GM12872 (cell line): ENCODE measurements at regions not wholly inside any gene's neighbourhood (a gene's known extent, or its start where the extent isn't known, plus 50 kb on each side); places are given as distances from the start of the nearest gene placed in this dataset.

Source experiments
- TF ChIP-seq, protein P1 (sequence below): IDR thresholded peaks from 3 replicates; pipeline ENCODE4 v1.5.1; 2011; ENCODE audit warnings: low read depth, mild to moderate bottlenecking, low read length, moderate library complexity; ENCODE audit not compliant: insufficient read depth

DNA sequence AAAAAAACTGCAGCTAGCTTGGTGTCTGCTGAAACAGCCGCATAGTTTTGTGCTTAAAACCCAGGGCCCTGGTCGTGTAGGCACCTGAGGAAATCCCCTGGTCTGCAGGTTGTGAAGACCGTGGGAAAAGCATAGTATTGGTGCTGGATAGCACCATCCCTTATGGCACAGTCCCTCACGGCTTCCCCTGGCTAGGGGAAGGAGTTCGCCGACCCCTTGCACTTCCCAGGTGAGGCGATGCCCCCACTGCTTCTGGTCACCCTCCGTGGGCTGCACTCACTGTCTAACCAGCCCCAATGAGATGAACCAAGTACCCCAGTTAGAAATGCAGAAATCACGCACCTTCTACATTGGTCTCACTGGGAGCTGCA, 1105.1 kb downstream of the STPG2 start:
- TF ChIP-seq, protein P1, sequence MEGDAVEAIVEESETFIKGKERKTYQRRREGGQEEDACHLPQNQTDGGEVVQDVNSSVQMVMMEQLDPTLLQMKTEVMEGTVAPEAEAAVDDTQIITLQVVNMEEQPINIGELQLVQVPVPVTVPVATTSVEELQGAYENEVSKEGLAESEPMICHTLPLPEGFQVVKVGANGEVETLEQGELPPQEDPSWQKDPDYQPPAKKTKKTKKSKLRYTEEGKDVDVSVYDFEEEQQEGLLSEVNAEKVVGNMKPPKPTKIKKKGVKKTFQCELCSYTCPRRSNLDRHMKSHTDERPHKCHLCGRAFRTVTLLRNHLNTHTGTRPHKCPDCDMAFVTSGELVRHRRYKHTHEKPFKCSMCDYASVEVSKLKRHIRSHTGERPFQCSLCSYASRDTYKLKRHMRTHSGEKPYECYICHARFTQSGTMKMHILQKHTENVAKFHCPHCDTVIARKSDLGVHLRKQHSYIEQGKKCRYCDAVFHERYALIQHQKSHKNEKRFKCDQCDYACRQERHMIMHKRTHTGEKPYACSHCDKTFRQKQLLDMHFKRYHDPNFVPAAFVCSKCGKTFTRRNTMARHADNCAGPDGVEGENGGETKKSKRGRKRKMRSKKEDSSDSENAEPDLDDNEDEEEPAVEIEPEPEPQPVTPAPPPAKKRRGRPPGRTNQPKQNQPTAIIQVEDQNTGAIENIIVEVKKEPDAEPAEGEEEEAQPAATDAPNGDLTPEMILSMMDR = no peak

DNA sequence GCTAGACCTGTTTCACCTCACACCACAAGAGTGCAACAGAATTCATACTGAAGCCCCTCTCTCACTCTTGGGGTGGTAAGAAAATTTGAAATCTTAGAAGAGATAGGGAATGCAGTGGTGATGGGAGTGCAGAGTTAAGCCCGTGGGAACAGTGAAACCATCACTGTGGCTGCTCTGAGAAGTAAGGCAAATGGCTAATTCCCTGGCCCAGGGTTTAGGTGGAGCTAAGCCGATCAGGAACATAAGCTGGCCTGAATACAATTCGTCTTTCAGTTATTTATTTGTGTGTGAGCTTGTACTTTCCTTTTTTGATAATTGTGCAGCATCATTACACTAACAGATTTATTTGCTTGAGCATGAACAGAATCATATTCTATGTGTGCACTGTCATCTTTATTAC, 1070.6 kb downstream of the STPG2 start:
- TF ChIP-seq, protein P1 = no peak

DNA sequence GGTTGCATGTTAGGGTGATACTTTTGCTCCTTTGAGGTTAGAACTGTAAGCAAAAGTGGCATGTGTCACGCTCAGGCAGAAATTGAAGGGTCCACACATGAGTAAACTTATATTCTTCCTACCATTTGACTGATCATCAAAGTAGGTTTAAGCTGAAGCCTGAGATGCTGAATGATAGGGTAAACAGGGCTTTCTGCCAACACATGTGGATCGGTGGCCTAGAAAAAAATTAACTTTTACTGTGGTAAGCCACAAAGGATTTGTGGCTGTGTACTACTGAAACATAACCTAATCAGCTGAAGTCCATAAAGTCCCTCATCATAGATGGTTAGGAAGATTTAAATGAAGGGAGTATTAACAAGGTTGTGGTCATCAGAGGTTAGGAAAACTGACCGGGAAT, 1070.1 kb downstream of the STPG2 start:
- TF ChIP-seq, protein P1 = no peak

DNA sequence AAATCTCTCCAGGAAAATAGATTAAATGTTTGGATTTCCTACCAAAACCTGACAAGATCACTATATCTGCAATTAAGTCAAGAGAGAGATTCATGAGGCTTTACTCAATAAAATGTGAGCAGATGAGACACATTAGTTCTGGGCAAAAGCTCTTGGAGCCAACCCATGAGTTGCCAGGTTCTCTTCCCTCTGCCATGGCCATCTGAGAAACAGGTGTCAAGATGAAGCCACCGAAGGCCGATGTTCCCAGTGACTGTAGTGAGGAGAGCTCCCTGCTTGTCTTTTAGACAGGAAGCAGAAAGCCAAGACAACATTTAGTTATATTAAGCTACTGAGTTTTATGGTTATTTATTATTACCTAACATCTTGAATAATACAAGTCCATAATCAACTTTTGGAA, 1068.7 kb downstream of the STPG2 start:
- TF ChIP-seq, protein P1 = no peak

- TF ChIP-seq, protein P1 = no peak
These were observed 1061.3 kb downstream of the STPG2 start for GRCh38 chr4:97081951-97082350.

GRCh38 chr4:97103252-97103651, 1040.0 kb downstream of the STPG2 start:
- TF ChIP-seq, protein P1 = no peak

DNA sequence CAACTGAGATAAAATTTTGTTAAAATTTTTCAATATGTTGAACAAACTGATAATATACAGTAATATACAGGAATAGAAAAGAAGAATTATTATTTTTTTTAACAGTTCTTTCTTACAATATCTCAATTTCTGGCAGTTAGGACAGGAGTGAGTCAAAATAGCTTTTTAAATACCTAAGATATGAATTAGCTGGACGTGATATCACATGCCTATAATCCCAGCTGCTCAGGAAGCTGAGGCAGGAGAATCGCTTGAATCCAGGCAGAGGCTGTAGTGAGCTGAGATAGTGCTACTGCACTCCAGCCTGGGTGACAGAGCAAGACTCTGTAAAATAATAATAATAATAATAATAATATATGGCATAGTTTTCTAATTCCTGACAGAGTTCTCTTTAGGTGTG, 1039.3 kb downstream of the STPG2 start:
- TF ChIP-seq, protein P1 = no peak

- TF ChIP-seq, protein P1 = no peak
These were observed 1038.6 kb downstream of the STPG2 start for GRCh38 chr4:97104666-97105065.
